HG03139 (cell line): ENCODE measurements at regions not wholly inside any gene's neighbourhood (a gene's known extent, or its start where the extent isn't known, plus 50 kb on each side); places are given as distances from the start of the nearest gene placed in this dataset.

ENCODE experiments used
- ATAC-seq: cut with Tn5 transposase; IDR thresholded peaks from one replicate; pipeline ENCODE4 v1.9.1; 2021; ENCODE audit not compliant: unreplicated experiment

DNA sequence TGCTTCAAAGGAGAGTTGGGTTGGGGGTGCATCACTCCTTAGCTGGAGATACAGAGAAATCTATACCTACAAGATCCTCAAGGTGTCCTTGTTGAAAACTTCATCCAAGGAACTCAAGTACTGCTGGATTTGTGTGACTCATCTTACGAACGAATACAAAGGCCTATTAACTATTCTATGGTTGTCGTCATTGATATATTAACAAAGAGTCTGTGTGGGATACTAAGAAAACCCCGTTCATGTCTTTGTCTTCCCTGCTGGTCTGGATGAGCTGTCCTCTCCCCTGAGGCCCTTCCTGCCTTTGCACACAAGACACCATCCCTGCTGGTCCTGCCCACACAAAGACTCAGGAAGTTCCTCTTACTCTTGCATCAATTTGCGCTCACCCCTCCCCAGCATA lies 54.9 kb upstream of the IRF2 start:
- ATAC-seq: no peak

DNA sequence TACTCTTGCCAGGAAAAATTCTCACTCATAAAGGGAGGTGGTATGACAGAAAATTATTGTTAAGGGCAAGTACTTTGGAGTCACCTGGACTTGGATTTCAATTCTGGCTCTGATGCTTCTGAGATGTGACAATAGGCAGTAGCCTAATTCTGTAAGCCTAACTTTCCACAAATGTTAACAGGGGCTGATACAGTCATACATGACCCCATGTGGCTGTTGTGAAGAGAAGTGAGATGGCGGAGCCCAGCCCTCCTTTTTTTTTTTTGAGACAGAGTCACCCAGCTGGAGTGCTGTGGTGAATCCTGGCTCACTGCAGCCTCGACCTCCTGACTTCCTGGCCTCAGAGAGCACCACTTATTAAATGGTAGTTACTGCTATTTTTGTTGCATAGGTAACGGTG lies 54.4 kb upstream of the IRF2 start:
- ATAC-seq: no peak

DNA sequence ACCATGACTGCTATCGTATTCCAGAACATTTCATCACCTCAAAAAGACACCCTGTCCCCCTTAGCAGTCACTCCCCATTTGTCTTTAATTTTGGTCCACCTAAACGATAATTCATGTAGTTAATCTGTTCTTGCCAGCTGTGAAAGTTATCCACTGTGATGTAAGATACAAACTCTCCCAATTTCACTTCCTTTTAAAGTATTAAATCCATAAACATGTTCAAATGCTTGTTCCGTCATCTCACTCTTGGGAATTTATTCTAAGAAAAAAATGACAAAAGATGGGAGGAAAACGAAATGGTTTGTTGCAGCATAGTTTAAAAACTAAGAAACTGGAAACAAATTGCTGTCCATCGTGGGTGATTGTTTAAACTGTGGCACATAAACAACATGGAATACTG lies 53.7 kb upstream of the IRF2 start:
- no peak for ATAC-seq

DNA sequence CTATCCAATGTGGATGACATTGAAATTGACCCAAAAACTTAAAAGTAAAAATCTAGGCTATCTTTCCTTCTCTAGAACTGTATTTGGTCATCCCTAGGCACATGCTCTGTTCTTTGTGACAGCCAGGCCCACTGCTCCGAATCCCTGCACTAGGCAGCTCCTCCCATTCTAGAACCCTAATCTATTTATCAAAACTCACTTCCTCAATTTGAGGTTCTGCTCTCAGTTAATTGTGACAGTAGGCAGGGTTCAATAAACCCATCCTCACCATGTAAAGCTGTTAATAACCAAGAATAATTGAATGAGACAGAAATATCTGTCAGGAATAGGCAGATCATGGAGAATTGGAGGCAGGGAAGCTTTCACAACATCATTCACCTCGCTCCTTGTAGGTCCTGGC lies 51.9 kb upstream of the IRF2 start:
- ATAC-seq: no peak
